ENCODE measurements at regions not wholly inside any gene's neighbourhood (a gene's known extent, or its start where the extent isn't known, plus 50 kb on each side); places are given as distances from the start of the nearest gene placed in this dataset.

DNA sequence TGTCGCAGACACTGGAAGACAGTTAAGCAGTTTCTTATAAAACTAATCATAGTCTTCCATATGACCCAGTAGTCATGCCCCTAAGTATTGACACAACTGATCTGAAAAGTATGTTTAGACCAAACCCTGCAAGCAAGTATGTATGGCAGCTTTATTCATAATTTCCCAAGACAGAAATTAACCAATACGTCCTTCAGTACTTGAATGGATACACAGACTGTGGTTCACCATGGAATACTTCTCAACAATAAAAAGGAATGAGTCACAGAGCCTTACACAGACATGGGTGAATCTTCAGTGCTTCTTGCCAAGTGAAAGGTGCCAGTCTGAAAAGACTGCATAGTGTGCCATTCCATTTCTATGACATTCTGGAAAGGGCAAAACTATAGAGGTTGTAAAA lies 50.2 kb upstream of the AKR1E2 start:
- DNase-seq, result no peak

DNA sequence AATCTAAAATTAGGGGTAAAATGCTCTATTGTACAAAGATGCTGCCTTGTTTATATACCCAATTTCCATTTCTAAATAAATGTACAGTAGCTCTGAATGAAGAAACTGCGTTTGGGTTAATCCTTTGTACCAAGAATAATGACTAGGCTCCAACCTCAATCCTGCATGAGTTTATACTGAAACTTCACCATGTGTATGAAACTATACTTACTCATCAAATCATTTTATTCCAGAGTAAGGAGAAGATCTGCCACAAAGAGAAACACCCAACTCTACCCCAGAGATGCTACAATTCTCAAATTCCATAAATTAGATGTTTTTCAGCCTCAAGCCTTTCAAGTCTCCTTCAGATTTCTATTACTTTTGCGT lies 53.8 kb upstream of the AKR1E2 start:
- DNase-seq, result no peak

GRCh38 chr10:4771554-4772201 lies 54.3 kb upstream of the AKR1E2 start:
- DNase-seq, result no peak

GRCh38 chr10:4770801-4771553 lies 55.0 kb upstream of the AKR1E2 start:
- no peak for DNase-seq

- DNase-seq, result no peak
Observed at GRCh38 chr10:4768416-4768815, 57.6 kb upstream of the AKR1E2 start.

DNA sequence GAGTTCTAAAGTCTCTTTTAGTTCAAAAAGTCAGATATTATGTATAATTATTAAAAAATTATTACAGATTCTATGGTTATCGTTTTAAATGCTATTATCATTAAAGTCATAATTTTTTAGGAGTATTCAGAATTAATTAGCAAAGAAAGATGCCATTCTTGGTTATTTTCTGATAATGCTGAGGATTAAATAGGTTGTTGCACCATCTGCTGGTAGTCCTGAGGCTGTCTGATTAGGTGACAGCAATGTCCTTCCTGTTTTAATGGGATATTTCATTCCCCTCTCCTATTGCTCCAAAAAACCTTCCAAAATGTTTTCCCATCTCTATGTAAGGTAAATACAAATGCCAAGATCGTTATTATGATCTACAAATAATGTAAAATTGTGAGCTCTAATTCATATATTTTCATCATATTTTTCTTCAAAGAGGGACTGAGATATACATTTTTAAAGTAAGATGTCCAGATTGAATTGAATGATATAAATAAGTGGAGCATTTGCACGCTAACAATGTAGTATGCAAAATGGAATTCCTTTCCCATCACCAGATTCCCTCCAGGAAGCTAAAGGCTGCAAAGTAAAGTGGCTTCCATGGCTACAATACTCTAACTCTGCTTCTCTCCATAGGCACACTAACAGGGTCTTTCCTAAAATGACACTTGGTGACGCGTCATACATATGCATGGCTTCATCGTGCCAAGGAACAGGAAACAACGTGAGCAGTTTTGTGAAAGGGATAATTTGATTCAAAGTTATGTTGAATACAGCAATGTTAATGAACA lies 58.8 kb upstream of the AKR1E2 start:
- DNase-seq, result no peak

GRCh38 chr10:4766454-4766853 lies 59.6 kb upstream of the AKR1E2 start:
- DNase-seq, result no peak

GRCh38 chr10:4765428-4765827 lies 60.6 kb upstream of the AKR1E2 start:
- DNase-seq, result no peak

GRCh38 chr10:4763960-4764428 lies 62.0 kb upstream of the AKR1E2 start:
- DNase-seq, result no peak

- no peak for DNase-seq
Observed at GRCh38 chr10:4763513-4763912, 62.5 kb upstream of the AKR1E2 start.

- DNase-seq, result no peak
Observed at GRCh38 chr10:4758256-4758655, 67.8 kb upstream of the AKR1E2 start.

GRCh38 chr10:4755286-4755989 lies 70.6 kb upstream of the AKR1E2 start:
- no peak for DNase-seq

- no peak for DNase-seq
Observed at GRCh38 chr10:4754143-4754542, 71.9 kb upstream of the AKR1E2 start.

- DNase-seq, result no peak
Observed at GRCh38 chr10:4751211-4751610, 74.8 kb upstream of the AKR1E2 start.

GRCh38 chr10:4749271-4749574 lies 76.8 kb upstream of the AKR1E2 start:
- no peak for DNase-seq

GRCh38 chr10:4748491-4749270 lies 77.3 kb upstream of the AKR1E2 start:
- no peak for DNase-seq

DNA sequence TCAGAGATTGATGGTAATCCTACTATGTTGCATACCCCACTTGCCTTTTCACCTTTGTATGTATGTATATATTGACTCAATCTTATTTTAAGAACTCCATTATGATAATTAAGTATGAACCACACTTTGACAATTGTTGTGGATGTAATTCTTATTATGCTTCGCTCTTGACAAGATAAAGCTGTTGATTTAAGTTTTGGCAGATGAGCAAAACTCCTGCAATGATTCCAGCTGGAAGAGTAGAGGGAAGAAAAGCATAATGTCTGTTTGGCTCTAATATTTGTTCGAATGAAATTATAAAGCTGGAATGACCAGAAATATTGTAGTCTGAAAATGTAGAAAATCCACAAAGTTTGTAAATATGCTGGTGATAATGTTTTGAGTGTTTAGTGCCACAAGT lies 83.8 kb upstream of the AKR1E2 start:
- DNase-seq, result no peak

DNA sequence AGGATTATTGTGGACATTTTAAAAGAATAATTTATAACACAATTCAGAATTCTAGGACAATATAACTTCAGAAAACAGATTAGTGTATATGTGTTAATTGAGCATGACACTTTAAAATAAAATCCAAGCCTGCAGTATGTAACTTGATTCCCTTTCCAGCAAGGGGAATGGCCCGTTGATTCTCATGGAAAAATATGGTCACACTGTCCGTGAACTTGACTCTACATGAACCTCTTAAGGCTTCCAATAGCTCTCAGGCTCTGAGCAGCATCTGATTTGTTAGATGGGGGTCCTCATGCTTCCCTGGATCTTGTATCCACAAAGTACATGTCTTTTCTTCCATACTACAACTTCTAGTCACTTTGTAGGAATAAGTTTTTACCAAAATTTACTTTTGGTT lies 85.5 kb upstream of the AKR1E2 start:
- DNase-seq, result no peak

DNA sequence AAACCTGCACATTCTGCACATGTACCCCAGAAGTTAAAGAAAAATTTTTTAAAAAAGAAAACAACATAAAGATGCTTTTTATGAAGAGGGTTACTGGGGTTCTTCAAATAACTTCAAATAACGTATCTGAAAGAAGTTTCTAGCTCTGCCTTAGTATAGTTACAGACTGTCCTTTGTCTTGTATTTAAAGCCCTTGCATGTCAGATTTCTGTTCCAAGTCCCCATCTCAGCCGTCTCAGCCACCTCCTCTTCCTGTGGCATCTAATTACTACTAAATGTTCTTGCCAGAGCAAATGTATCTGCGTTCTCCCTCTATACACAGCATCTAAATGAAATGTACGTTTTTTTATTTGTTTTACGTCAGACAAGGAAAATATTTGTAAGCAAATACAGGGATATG lies 89.4 kb upstream of the AKR1E2 start:
- DNase-seq, result no peak

- DNase-seq, result no peak
Observed at GRCh38 chr10:4736183-4736582, 89.8 kb upstream of the AKR1E2 start.

DNA sequence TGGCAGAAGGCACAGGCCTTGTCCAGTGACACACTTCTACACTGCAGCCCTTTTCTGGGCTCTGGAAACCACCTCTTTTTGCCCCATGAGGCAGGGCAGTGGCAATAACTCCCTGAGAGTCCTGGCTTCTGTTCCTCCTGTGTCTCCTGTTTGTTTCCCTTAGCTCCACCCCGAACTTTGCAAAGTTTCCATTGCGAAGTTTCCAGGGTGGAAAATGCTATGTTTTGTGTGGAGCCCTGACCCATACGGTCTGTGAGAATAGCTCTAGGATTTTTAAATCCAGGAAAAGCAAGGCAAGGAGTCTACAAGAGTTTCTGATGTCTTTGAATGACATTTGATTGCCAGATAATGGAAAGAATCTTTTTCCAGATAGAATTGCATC lies 92.2 kb upstream of the AKR1E2 start:
- no peak for DNase-seq

DNA sequence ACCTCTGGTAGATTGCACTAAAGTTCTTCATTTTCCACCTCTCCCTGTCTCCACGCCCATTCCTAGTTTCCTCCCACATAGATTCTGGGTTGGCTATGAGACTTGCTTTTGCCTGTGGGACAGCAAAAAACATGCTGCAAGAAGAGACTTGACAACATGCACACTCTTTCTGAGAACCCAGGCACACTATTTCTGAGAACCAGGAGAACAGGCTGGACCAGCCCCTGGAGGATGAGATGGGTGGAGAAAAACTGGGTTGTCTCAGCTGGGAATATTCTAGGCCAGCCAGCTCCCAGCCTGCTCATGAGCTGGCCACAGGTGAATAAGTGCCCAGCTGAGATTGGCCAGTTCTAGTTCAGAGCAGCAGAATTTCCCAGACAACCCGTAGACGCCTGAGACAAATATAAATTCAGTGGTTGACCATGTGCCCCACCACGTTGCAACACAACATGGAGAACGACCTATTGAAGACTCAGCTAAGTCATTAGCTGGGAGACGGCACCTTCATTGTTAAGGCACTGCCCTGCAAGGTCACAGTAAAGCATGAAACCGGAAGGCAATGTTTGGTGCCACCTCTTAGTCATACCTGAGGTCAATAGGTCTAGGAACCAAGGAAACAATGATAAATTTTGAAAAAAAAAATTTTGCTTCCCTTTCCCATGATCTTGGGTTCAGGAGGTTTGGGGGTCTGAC lies 92.7 kb upstream of the AKR1E2 start:
- DNase-seq, result no peak
